Gastrocnemius medialis (tissue), 4 donors: ENCODE measurements at regions not wholly inside any gene's neighbourhood (a gene's known extent, or its start where the extent isn't known, plus 50 kb on each side); places are given as distances from the start of the nearest gene placed in this dataset.

Source experiments
- POLR2A ChIP-seq, 2 donors: fragments of 450-650 bp; IDR thresholded peaks; one replicate each; pipeline ENCODE4 v1.6.1; 2017; ENCODE audit warnings: antibody characterized with exemption in 2 of 2, mild to moderate bottlenecking in 2 of 2, moderate library complexity in 2 of 2
- TF ChIP-seq, protein P1 (sequence below), 5 experiments: fragments of 450-650 bp in 3 of 5; fragments of 200-600 bp in 2 of 5; sonication (generic) in 2 of 5; IDR thresholded peaks in 4 of 5; conservative IDR thresholded peaks in 1 of 5; 1 replicate in 4 of 5; 2 replicates in 1 of 5; pipeline ENCODE4 v1.5.1; 2016 to 2019; ENCODE audit warnings: antibody characterized with exemption in 5 of 5, mild to moderate bottlenecking in 3 of 5, moderate library complexity in 3 of 5

DNA sequence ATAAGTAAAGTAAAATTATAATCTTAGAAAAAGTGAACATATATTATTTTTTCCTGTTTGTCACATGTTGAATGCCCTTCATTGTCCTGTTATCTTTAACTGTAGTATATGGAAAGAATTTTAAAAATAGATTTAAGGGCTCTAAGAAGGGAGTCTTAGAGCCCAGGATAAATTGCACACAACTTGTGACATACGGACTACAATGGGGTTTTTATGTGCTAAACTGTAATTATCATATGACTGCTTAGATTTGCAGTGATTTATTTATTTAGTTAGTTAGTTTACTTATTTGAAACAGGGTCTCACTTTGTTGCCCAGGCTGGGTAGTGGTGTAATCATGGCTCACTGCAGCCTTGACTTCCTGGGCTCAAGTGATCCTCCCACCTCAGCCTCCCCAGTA, 187.8 kb upstream of the HMGA2 start:
- TF ChIP-seq, protein P1, sequence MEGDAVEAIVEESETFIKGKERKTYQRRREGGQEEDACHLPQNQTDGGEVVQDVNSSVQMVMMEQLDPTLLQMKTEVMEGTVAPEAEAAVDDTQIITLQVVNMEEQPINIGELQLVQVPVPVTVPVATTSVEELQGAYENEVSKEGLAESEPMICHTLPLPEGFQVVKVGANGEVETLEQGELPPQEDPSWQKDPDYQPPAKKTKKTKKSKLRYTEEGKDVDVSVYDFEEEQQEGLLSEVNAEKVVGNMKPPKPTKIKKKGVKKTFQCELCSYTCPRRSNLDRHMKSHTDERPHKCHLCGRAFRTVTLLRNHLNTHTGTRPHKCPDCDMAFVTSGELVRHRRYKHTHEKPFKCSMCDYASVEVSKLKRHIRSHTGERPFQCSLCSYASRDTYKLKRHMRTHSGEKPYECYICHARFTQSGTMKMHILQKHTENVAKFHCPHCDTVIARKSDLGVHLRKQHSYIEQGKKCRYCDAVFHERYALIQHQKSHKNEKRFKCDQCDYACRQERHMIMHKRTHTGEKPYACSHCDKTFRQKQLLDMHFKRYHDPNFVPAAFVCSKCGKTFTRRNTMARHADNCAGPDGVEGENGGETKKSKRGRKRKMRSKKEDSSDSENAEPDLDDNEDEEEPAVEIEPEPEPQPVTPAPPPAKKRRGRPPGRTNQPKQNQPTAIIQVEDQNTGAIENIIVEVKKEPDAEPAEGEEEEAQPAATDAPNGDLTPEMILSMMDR (IDR thresholded peaks at IDR 0.05 in 4 of 5, conservative IDR thresholded peaks at IDR 0.05 in 1 of 5): no peak
- no peak for TF ChIP-seq POLR2A (IDR thresholded peaks at IDR 0.05)
